ENCODE measurements at regions not wholly inside any gene's neighbourhood (a gene's known extent, or its start where the extent isn't known, plus 50 kb on each side); places are given as distances from the start of the nearest gene placed in this dataset.

- TF ChIP-seq KDM5A (IDR thresholded peaks at IDR 0.05; ENCODE audit: borderline replicate concordance, low read length) (no peak; the same call in 1 of the 2 replicates), ZNF17 (CRISPR knock-in tag; IDR thresholded peaks at IDR 0.05) (no peak), MZF1 (CRISPR knock-in tag; IDR thresholded peaks at IDR 0.05; ENCODE audit: borderline replicate concordance) (no peak), ZNF589 (CRISPR knock-in tag; conservative IDR thresholded peaks at IDR 0.05) (no peak), BRCA1 (CRISPR knock-in tag; IDR thresholded peaks at IDR 0.05) (no peak), ZNF33A (CRISPR knock-in tag; IDR thresholded peaks at IDR 0.05; ENCODE audit: borderline replicate concordance) (no peak), ZNF362 (CRISPR knock-in tag; IDR thresholded peaks at IDR 0.05; ENCODE audit: borderline replicate concordance) (no peak), BHLHE40 (IDR thresholded peaks at IDR 0.05; ENCODE audit: low read length) (no peak), SMARCC2 (IDR thresholded peaks at IDR 0.05) (no peak), HINFP (CRISPR knock-in tag; IDR thresholded peaks at IDR 0.05; ENCODE audit: low read depth) (no peak), PAF1 (CRISPR knock-in tag; IDR thresholded peaks at IDR 0.05) (no peak), MLX (CRISPR knock-in tag; IDR thresholded peaks at IDR 0.05) (no peak), TBX3 (IDR thresholded peaks at IDR 0.05; ENCODE audit: borderline replicate concordance) (no peak), NR2F1 (CRISPR knock-in tag; IDR thresholded peaks at IDR 0.05) (no peak), EP300 (IDR thresholded peaks at IDR 0.05; ENCODE audit: low read depth in 2 of 2, low read length in 2 of 2) (no peak), EP300 (CRISPR knock-in tag; IDR thresholded peaks at IDR 0.05; ENCODE audit: borderline replicate concordance) (no peak), ZFP1 (CRISPR knock-in tag; IDR thresholded peaks at IDR 0.05) (no peak), CREBL2 (CRISPR knock-in tag; IDR thresholded peaks at IDR 0.05; ENCODE audit: borderline replicate concordance) (no peak; the same call in 1 of the 2 replicates), FOXC1 (CRISPR knock-in tag; IDR thresholded peaks at IDR 0.05; ENCODE audit: borderline replicate concordance) (peak; percentile 68; the same call in 1 of the 2 replicates), ZNF136 (CRISPR knock-in tag; IDR thresholded peaks at IDR 0.05; ENCODE audit: low read depth) (peak; percentile 74; the same call in 1 of the 2 replicates), EED (CRISPR knock-in tag; IDR thresholded peaks at IDR 0.05) (no peak), ZNF292 (CRISPR knock-in tag; IDR thresholded peaks at IDR 0.05; ENCODE audit: borderline replicate concordance, low read depth) (0 out of 2 replicates have a peak, but pooled peaks have one; percentile 16), CREB1 (IDR thresholded peaks at IDR 0.05) (no peak), CREB1 (CRISPR knock-in tag; IDR thresholded peaks at IDR 0.05) (no peak)
- TF ChIP-seq, protein P1, sequence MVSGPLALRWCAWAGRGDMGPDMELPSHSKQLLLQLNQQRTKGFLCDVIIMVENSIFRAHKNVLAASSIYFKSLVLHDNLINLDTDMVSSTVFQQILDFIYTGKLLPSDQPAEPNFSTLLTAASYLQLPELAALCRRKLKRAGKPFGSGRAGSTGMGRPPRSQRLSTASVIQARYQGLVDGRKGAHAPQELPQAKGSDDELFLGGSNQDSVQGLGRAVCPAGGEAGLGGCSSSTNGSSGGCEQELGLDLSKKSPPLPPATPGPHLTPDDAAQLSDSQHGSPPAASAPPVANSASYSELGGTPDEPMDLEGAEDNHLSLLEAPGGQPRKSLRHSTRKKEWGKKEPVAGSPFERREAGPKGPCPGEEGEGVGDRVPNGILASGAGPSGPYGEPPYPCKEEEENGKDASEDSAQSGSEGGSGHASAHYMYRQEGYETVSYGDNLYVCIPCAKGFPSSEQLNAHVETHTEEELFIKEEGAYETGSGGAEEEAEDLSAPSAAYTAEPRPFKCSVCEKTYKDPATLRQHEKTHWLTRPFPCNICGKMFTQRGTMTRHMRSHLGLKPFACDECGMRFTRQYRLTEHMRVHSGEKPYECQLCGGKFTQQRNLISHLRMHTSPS (CRISPR knock-in tag; IDR thresholded peaks at IDR 0.05; ENCODE audit: low read depth): peak; percentile 33; the same call in 1 of the 2 replicates
Observed at GRCh38 chr17:64773836-64774761, 112.0 kb upstream of the SMURF2 start (continued).

Data from HepG2 (cell line).